IgD-negative memory B cell (primary cell): ENCODE measurements at regions not wholly inside any gene's neighbourhood (a gene's known extent, or its start where the extent isn't known, plus 50 kb on each side); places are given as distances from the start of the nearest gene placed in this dataset.

Source experiments
- H3K27ac Mint-ChIP-seq, 3 donors: one replicate each; pipeline ENCODE4 v1.8.0; 2020 to 2022; ENCODE audit warnings: mild to moderate bottlenecking in 3 of 3, mixed read lengths in 3 of 3, moderate library complexity in 1 of 3
- H3K27me3 Mint-ChIP-seq: one replicate; pipeline ENCODE4 v1.8.0; 2021; ENCODE audit warnings: mixed read lengths
- H3K36me3 Mint-ChIP-seq: one replicate; pipeline ENCODE4 v1.8.0; 2020; ENCODE audit warnings: mild to moderate bottlenecking, mixed read lengths
- H3K4me1 Mint-ChIP-seq, 3 donors: one replicate each; pipeline ENCODE4 v1.8.0; 2020 to 2022; ENCODE audit warnings: mixed read lengths in 3 of 3, mild to moderate bottlenecking in 1 of 3
- H3K4me3 Mint-ChIP-seq, 4 donors: one replicate each; pipeline ENCODE4 v1.8.0; 2020 to 2022; ENCODE audit warnings: mild to moderate bottlenecking in 4 of 4, mixed read lengths in 4 of 4, moderate library complexity in 3 of 4
- H3K9me3 Mint-ChIP-seq, 3 donors: one replicate each; pipeline ENCODE4 v1.8.0; 2020 to 2021; ENCODE audit warnings: mixed read lengths in 3 of 3, mild to moderate bottlenecking in 1 of 3

GRCh38 chr2:3971652-3972192, 268.3 kb downstream of the DCDC2C start:
- no peak overlapping the region for H3K27ac Mint-ChIP-seq
- H3K4me1 Mint-ChIP-seq: no peaks in the 10 kb centered on the region
- no peaks in the 10 kb centered on the region for H3K9me3 Mint-ChIP-seq
- H3K27me3 Mint-ChIP-seq: no peaks in the 10 kb centered on the region
- H3K4me3 Mint-ChIP-seq: no peak overlapping the region
- no peaks in the 10 kb centered on the region for H3K36me3 Mint-ChIP-seq

DNA sequence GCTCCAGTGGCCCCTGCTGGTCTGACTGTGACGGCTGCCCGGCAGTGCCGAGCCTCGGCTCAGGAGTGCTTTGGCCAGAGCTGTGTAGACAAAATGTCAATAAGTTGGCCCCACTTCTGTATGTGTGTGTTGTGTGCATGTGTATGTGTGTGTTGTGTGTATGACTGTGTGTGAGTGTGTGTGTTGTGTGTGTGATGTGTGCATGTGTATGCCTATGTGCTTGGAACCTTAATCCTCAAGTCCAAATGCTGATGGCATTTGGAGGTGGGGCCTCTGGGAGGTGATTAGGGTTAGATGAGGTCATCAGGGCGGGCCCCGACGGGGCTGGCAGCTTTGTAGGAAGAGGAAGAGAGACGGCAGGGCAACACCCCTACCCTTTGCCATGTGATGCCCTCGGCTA, 269.0 kb downstream of the DCDC2C start:
- Mint-ChIP-seq H3K27ac (no peak overlapping the region), H3K27me3 (no peaks in the 10 kb centered on the region), H3K9me3 (no peaks in the 10 kb centered on the region), H3K36me3 (no peaks in the 10 kb centered on the region), H3K4me3 (no peak overlapping the region), H3K4me1 (no peaks in the 10 kb centered on the region)

- H3K27me3 Mint-ChIP-seq: no peaks in the 10 kb centered on the region
- no peaks in the 10 kb centered on the region for H3K4me1 Mint-ChIP-seq
- H3K4me3 Mint-ChIP-seq: no peak overlapping the region
- peaks cover 0 to 3% (median 3%) of the 10 kb centered on the region in 3 donors for H3K9me3 Mint-ChIP-seq
- no peak overlapping the region for H3K27ac Mint-ChIP-seq
- H3K36me3 Mint-ChIP-seq: no peaks in the 10 kb centered on the region
Observed at GRCh38 chr2:3974765-3975164, 271.4 kb downstream of the DCDC2C start.

- Mint-ChIP-seq H3K9me3 (peaks cover 0 to 3% (median 3%) of the 10 kb centered on the region in 3 donors), H3K4me1 (no peaks in the 10 kb centered on the region), H3K4me3 (no peak overlapping the region), H3K27me3 (no peaks in the 10 kb centered on the region), H3K36me3 (peaks cover 1% of the 10 kb centered on the region), H3K27ac (peak overlapping the region in 1 of 3 donors; percentile 50)
Observed at GRCh38 chr2:3981446-3981987, 278.1 kb downstream of the DCDC2C start.

DNA sequence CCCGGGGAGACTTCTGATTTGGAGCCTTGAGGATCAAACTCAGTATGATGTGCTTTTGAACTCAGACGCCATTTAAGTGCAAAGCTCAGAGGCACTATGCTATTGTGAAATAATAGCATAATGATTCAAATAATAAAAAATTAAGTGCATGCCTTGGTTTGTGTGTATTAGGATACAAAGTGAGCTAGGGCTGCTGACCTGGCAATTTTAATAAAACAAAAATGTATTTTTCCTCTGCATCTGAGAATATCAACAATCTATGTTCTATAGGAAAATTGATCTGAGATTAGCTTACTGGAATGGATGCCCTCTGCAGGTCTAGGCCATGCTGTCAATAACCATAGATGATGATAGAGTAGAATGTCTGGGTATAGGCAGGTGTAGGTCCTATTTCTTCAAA, 278.8 kb downstream of the DCDC2C start:
- Mint-ChIP-seq H3K27ac (peak overlapping the region in 1 of 3 donors; percentile 50), H3K4me1 (no peaks in the 10 kb centered on the region), H3K36me3 (peaks cover 1% of the 10 kb centered on the region), H3K27me3 (no peaks in the 10 kb centered on the region), H3K9me3 (peaks cover 0 to 3% (median 3%) of the 10 kb centered on the region in 3 donors), H3K4me3 (no peak overlapping the region)

- H3K27me3 Mint-ChIP-seq: no peaks in the 10 kb centered on the region
- no peak overlapping the region for H3K4me3 Mint-ChIP-seq
- peaks cover 2 to 7% (median 6%) of the 10 kb centered on the region in 3 donors for H3K9me3 Mint-ChIP-seq
- no peaks in the 10 kb centered on the region for H3K36me3 Mint-ChIP-seq
- no peak overlapping the region for H3K27ac Mint-ChIP-seq
- no peaks in the 10 kb centered on the region for H3K4me1 Mint-ChIP-seq
Observed at GRCh38 chr2:3986063-3986462, 282.7 kb downstream of the DCDC2C start.

DNA sequence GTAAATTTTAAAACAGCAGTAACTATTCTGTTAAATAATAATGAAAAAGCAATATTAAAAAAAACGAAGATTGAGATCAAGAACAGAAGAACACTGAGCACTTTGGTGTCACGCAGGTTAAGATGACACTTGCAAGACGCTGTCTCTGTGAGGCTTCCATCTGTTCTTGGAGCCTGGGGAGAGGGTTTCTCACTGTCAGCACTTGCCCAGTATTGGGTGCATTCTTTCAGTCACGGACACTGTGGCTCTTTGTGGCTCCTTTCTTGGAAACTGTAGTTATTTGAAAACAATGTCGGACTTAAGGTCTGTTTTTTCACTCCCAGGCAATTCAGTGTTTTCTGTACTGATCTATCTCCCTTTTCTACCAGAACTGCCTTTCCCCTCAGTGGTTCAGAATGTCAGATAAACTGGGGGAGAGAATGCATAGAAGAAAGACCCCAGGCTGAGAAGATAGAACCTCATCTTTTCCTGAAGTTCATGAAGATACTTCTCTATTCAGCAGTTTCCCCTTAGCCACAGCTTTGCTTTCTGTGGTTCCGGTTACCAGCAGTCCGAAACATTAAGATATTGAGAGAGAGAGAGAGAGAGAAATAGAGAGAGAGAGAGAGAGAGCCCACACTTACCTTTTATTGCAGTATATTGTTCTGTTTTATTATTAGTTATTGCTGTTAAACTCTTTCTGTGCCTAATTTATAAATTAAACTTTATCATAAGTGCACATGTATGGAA, 283.3 kb downstream of the DCDC2C start:
- Mint-ChIP-seq H3K36me3 (no peaks in the 10 kb centered on the region), H3K9me3 (peaks cover 6 to 13% (median 6%) of the 10 kb centered on the region in 3 donors), H3K4me1 (no peaks in the 10 kb centered on the region), H3K27me3 (no peaks in the 10 kb centered on the region), H3K4me3 (no peak overlapping the region), H3K27ac (no peak overlapping the region)

DNA sequence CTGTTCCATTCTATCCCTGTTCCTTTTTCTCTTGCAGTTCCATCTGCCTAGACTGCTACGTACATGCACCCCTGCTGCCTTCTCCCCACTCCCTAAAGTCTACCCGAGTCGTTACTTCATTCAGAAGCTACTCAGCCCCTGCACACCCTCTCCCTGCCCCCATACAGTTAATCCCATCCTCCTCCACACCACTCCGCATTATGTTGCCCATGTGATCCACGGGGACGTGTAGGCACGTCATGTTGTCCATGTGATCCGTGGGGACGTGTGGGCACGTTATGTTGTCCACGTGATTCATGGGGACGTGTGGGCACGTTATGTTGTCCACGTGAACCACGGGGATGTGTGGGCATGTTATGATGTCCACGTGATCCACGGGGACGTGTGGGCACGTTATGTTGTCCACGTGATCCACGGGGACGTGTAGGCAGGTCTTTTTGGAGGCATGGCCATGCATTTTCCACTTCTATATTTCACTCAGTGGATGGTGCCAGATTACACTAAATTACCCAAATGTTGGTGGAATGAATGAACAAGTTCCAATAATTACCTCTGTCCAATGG, 299.5 kb downstream of the DCDC2C start:
- H3K27ac Mint-ChIP-seq: no peak overlapping the region
- peaks cover 0 to 12% (median 5%) of the 10 kb centered on the region in 3 donors for H3K9me3 Mint-ChIP-seq
- H3K4me3 Mint-ChIP-seq: no peak overlapping the region
- no peaks in the 10 kb centered on the region for H3K4me1 Mint-ChIP-seq
- no peaks in the 10 kb centered on the region for H3K36me3 Mint-ChIP-seq
- H3K27me3 Mint-ChIP-seq: no peaks in the 10 kb centered on the region

DNA sequence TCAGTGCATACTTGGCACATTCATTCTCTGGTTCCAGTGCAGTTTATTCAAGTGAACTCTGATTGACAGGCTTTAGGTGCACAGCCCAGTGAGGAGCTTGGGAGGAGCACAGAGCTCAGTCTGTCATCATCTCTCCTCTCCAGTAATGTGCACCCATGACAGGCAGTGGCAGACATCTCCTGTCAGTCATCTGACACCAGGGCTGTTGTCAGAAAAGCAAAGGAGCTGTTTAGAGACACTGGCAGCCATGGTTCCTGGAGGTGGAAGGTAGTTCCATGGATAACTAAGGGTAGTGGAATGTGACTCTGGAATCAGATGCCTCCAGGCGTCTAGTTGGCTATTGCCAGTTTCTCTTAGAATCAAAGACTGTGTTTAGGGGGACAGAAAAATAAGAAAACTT, 308.8 kb downstream of the DCDC2C start:
- H3K4me3 Mint-ChIP-seq: no peak overlapping the region

GRCh38 chr2:4018535-4018934, 315.2 kb downstream of the DCDC2C start:
- Mint-ChIP-seq H3K36me3 (no peaks in the 10 kb centered on the region), H3K4me1 (no peaks in the 10 kb centered on the region), H3K27me3 (no peaks in the 10 kb centered on the region), H3K4me3 (no peak overlapping the region), H3K27ac (no peak overlapping the region), H3K9me3 (peaks cover 4 to 6% (median 5%) of the 10 kb centered on the region in 3 donors)

More for the DNA sequence above, 308.8 kb downstream of the DCDC2C start:
- Mint-ChIP-seq H3K4me1 (no peaks in the 10 kb centered on the region), H3K27me3 (no peaks in the 10 kb centered on the region), H3K36me3 (no peaks in the 10 kb centered on the region), H3K27ac (no peak overlapping the region), H3K9me3 (peaks cover 9 to 15% (median 10%) of the 10 kb centered on the region in 3 donors)

DNA sequence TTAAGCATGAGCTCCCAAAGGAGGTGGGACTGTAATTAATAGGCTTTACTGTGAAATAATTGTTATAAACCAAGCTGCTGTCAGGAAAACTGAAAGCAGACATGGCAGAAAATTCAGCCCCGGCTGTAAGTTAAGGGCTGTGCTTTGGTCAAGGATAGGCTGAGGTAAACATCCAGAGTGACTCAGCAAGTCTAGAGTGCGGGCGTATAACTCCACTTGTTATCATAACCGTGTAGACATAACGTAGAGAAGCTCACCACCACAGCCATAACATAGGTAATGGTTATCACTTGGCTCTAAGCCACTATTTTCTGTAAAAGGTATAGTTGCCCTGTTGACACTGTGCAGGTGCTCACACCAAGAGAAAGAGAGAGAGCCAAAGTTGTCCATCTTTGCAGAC, 316.8 kb downstream of the DCDC2C start:
- Mint-ChIP-seq H3K4me1 (no peaks in the 10 kb centered on the region), H3K27me3 (no peaks in the 10 kb centered on the region), H3K4me3 (no peak overlapping the region), H3K9me3 (peaks cover 2 to 6% (median 3%) of the 10 kb centered on the region in 3 donors), H3K36me3 (no peaks in the 10 kb centered on the region), H3K27ac (no peak overlapping the region)

DNA sequence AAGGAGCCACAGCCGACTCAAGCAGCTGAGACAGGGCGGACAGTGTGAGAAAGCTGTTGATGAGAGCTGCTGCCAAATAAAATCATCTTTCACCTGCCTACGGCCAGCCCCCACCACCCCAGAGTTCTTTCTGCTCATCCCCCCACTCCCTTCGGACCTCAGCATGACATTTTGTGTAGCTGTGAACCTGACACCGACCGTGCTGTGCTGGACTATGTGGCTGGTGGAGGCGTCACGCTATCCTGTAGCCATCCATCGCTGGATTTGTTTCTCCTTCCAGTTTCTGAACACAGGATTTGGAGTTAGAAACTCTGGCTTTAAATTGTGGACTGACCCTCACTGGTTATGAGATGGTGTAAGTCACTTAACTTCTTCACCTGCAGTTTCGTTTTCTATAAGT, 317.3 kb downstream of the DCDC2C start:
- H3K36me3 Mint-ChIP-seq: no peaks in the 10 kb centered on the region
- no peaks in the 10 kb centered on the region for H3K4me1 Mint-ChIP-seq

DNA sequence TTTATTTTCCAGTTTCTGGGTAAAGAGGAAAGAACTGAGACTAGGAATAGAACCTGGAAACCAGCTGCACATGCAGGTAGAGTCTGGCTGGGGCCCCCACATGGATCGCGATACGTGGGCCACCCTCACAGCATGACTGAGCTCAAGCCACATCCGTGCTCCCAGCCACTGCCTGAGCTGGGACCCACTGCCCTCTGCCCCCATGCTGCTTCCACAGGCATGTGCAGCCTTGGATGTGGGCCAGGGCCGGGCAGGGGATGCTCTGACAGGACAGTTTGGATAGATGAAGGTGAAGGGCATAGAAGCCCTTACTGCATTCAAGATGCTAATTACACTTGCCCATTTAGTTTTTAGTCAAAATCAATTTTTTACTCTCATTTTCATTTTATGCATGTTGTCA, 321.2 kb downstream of the DCDC2C start:
- Mint-ChIP-seq H3K4me1 (no peaks in the 10 kb centered on the region), H3K9me3 (peaks cover 1 to 13% (median 5%) of the 10 kb centered on the region in 3 donors), H3K27me3 (no peaks in the 10 kb centered on the region), H3K27ac (no peak overlapping the region), H3K36me3 (no peaks in the 10 kb centered on the region), H3K4me3 (no peak overlapping the region)

More for the DNA sequence above, 317.3 kb downstream of the DCDC2C start:
- H3K27me3 Mint-ChIP-seq: no peaks in the 10 kb centered on the region
- H3K27ac Mint-ChIP-seq: no peak overlapping the region
- H3K9me3 Mint-ChIP-seq: peaks cover 2 to 6% (median 3%) of the 10 kb centered on the region in 3 donors
- no peak overlapping the region for H3K4me3 Mint-ChIP-seq

DNA sequence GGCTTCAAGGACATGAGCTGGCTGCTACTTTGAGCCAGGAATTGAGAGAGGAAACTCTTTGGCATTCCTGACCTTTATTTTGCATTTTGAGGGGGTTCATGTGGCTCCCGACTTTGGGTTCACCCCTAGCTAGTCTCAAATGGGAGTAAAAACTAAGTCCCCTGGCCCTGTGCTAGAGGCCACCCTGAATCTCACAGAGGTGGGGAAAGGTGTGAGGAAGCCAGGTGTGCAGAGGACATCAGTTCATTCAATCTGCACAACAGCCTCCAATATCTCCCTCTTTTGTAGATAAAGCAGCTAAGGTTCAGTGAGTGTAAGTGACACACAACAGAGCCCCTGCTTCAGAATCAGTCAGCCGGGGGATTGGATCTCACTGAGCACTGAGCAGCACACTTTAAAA, 325.7 kb downstream of the DCDC2C start:
- Mint-ChIP-seq H3K4me1 (no peaks in the 10 kb centered on the region), H3K4me3 (no peak overlapping the region), H3K27me3 (no peaks in the 10 kb centered on the region), H3K27ac (no peak overlapping the region), H3K9me3 (peaks cover 1 to 13% (median 5%) of the 10 kb centered on the region in 3 donors), H3K36me3 (no peaks in the 10 kb centered on the region)

DNA sequence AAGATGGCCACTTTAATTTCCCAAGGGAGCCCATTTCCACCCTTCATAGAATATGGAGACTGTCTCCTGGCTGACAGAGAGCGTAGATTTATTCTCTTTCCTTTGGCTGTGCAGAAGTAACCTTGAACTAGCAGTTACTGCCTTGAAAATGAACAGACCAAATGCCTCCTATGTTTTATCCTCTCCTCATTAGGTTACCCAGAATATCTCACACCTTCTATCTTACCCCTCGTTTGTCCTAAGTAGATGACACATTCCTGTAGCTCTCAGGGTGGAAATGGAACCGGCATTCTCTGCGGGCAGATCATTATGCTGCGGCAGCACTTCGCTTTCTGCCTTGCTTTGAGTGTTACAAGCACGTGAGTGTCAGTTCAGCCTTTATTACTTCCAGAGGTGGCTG, 336.5 kb downstream of the DCDC2C start:
- no peak overlapping the region for H3K4me3 Mint-ChIP-seq
- H3K27ac Mint-ChIP-seq: no peak overlapping the region
- peaks cover 2% of the 10 kb centered on the region for H3K36me3 Mint-ChIP-seq
- no peaks in the 10 kb centered on the region for H3K27me3 Mint-ChIP-seq
- peaks cover 0 to 2% (median 0%) of the 10 kb centered on the region in 3 donors for H3K4me1 Mint-ChIP-seq
- H3K9me3 Mint-ChIP-seq: peaks cover 7 to 14% (median 14%) of the 10 kb centered on the region in 3 donors
